ENCODE measurements at regions not wholly inside any gene's neighbourhood (a gene's known extent, or its start where the extent isn't known, plus 50 kb on each side); places are given as distances from the start of the nearest gene placed in this dataset.

DNA sequence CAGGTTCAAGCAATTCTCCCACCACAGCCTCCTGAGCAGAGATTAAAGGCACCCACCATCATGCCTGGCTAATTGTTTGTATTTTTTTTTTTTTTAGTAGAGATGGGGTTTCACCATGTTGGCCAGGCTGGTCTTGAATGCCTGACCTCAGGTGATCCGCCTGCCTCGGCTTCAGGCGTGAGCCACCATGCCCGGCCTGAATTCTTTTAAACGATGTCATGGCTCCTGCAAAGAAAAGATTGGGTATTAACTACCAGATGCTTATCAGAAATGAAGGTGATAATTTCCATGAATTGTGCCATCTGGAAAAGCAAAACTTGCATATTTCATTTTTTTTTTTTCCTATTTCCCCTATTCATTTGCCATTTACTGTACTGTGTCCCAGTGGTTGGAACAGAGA is 195.7 kb upstream of the IGFBP7 start:
- TF ChIP-seq, protein P1, sequence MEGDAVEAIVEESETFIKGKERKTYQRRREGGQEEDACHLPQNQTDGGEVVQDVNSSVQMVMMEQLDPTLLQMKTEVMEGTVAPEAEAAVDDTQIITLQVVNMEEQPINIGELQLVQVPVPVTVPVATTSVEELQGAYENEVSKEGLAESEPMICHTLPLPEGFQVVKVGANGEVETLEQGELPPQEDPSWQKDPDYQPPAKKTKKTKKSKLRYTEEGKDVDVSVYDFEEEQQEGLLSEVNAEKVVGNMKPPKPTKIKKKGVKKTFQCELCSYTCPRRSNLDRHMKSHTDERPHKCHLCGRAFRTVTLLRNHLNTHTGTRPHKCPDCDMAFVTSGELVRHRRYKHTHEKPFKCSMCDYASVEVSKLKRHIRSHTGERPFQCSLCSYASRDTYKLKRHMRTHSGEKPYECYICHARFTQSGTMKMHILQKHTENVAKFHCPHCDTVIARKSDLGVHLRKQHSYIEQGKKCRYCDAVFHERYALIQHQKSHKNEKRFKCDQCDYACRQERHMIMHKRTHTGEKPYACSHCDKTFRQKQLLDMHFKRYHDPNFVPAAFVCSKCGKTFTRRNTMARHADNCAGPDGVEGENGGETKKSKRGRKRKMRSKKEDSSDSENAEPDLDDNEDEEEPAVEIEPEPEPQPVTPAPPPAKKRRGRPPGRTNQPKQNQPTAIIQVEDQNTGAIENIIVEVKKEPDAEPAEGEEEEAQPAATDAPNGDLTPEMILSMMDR (IDR thresholded peaks at IDR 0.05), result no peak
- TF ChIP-seq POLR2A (IDR thresholded peaks at IDR 0.05), result no peak

Data from transverse colon (tissue), 3 donors.